Progenitor cell of endocrine pancreas (in vitro differentiated cells): ENCODE measurements at regions not wholly inside any gene's neighbourhood (a gene's known extent, or its start where the extent isn't known, plus 50 kb on each side); places are given as distances from the start of the nearest gene placed in this dataset.

Source experiments
- DNase-seq: peaks from one replicate; pipeline ENCODE4 v3.0.0; 2021; ENCODE audit warnings: low spot score; ENCODE audit not compliant: unreplicated experiment
- H3K27ac Mint-ChIP-seq: 2 replicates; pipeline ENCODE4 v1.8.0; 2021; ENCODE audit warnings: mild to moderate bottlenecking, moderate library complexity, mixed read lengths
- H3K27me3 Mint-ChIP-seq: 2 replicates; pipeline ENCODE4 v1.8.0; 2021; ENCODE audit warnings: mixed read lengths
- H3K36me3 Mint-ChIP-seq: 2 replicates; pipeline ENCODE4 v1.8.0; 2022; ENCODE audit warnings: mixed read lengths; ENCODE audit not compliant: insufficient read depth
- H3K4me1 Mint-ChIP-seq: 2 replicates; pipeline ENCODE4 v1.8.0; 2021; ENCODE audit warnings: low read depth, mixed read lengths
- H3K4me3 Mint-ChIP-seq: 2 replicates; pipeline ENCODE4 v1.8.0; 2021; ENCODE audit warnings: low read depth, mild to moderate bottlenecking, moderate library complexity, mixed read lengths
- H3K9me3 Mint-ChIP-seq: 2 replicates; pipeline ENCODE4 v1.8.0; 2021; ENCODE audit warnings: low read depth, mixed read lengths
- TF ChIP-seq, protein P1 (sequence below): fragments of 200-600 bp; sonication (generic); IDR thresholded peaks from one replicate; pipeline ENCODE4 v1.5.0; 2021; ENCODE audit warnings: antibody characterized with exemption, mild to moderate bottlenecking; ENCODE audit not compliant: unreplicated experiment

DNA sequence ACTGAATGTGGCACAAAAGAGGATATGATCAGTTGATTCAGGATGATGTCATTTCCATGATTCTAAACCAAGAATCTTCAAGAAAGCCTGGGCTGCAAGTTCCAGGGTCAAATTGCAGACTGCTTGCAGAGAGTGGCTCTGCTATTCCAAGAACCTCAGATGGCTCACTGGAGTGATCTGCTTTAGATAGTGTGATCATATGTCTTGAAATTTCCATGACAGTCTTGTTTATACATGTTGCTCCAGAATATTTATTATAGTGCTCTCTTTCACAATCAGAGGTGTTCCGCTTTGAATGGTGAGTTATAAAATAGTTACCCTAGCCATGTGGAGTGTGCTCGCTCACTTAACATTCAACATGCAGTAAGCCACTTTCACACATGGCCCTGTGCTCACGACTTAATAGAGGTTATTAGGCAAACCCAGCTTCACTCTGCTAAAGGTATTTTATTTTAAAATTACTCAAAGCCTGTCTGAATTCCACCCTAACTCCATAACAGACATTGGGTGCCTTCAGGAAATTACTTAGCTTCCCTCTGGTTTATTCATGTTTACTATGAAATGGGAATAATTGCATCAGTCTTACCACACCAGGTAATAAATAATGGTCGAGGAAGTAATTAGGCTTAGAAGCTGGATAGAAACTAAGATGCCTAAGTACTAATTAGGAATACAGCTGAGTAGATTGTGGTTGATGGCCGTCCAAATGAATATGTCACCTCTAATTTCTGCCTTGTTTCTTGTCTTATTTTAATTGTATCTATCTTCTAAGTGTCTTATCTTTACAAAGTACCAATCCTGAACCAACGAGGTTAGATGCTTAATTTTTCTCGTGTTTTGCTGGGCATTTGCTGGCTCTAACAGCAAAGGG is 187.9 kb downstream of the ETS1 start:
- H3K27me3 Mint-ChIP-seq, result peaks cover 10% of the 10 kb centered on the region
- H3K36me3 Mint-ChIP-seq, result no peaks in the 10 kb centered on the region
- TF ChIP-seq, protein P1, sequence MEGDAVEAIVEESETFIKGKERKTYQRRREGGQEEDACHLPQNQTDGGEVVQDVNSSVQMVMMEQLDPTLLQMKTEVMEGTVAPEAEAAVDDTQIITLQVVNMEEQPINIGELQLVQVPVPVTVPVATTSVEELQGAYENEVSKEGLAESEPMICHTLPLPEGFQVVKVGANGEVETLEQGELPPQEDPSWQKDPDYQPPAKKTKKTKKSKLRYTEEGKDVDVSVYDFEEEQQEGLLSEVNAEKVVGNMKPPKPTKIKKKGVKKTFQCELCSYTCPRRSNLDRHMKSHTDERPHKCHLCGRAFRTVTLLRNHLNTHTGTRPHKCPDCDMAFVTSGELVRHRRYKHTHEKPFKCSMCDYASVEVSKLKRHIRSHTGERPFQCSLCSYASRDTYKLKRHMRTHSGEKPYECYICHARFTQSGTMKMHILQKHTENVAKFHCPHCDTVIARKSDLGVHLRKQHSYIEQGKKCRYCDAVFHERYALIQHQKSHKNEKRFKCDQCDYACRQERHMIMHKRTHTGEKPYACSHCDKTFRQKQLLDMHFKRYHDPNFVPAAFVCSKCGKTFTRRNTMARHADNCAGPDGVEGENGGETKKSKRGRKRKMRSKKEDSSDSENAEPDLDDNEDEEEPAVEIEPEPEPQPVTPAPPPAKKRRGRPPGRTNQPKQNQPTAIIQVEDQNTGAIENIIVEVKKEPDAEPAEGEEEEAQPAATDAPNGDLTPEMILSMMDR, result no peak
- no peak for DNase-seq
- H3K4me1 Mint-ChIP-seq, result no peaks in the 10 kb centered on the region
- H3K27ac Mint-ChIP-seq, result no peak overlapping the region
- H3K9me3 Mint-ChIP-seq, result no peaks in the 10 kb centered on the region
- no peak overlapping the region for H3K4me3 Mint-ChIP-seq

- no peaks in the 10 kb centered on the region for H3K36me3 Mint-ChIP-seq
- TF ChIP-seq, protein P1, result no peak
- peaks cover 7% of the 10 kb centered on the region for H3K27me3 Mint-ChIP-seq
- H3K4me1 Mint-ChIP-seq, result no peaks in the 10 kb centered on the region
- H3K4me3 Mint-ChIP-seq, result no peak overlapping the region
- DNase-seq, result no peak
- no peak overlapping the region for H3K27ac Mint-ChIP-seq
- no peaks in the 10 kb centered on the region for H3K9me3 Mint-ChIP-seq
Observed at GRCh38 chr11:128398517-128399250, 188.7 kb downstream of the ETS1 start.

- Mint-ChIP-seq H3K36me3 (no peaks in the 10 kb centered on the region), H3K4me1 (no peaks in the 10 kb centered on the region), H3K9me3 (no peaks in the 10 kb centered on the region), H3K27me3 (peaks cover 7% of the 10 kb centered on the region), H3K27ac (no peak overlapping the region), H3K4me3 (no peak overlapping the region)
- DNase-seq, result no peak
- TF ChIP-seq, protein P1, result no peak
Observed at GRCh38 chr11:128397362-128397761, 190.0 kb downstream of the ETS1 start.

DNA sequence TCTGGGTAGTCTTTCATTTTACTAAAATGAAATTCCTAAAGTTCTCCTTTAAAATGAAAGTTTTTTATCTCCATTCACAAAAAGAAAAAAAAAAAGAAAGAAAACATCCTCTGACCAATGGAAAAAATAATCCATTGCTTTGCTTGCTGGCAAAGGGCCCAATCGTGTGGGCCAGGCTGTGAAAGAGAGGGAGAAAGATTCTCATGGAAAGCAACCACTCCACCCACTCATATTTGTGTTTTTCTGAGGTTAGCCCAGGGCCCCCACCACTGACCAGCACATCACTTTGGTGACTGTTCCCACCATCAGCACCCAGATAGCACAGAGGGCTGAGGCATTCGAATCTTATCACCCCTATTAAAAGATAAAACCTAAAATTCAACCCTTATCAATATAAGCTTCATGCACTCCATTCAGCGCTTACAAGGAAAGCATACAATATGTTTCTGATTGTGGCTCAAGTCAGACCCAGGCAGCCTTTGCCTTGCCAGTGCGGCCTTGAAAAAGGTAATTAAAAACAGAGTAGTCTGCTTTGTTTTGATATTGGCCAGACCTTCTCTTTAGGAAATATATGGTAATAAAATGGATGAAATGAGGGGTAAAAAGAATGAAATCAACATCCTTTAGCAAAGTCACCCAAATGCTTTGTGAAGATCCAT is 192.8 kb downstream of the ETS1 start:
- Mint-ChIP-seq H3K9me3 (no peaks in the 10 kb centered on the region), H3K4me3 (no peak overlapping the region), H3K36me3 (no peaks in the 10 kb centered on the region), H3K4me1 (peaks cover 2% of the 10 kb centered on the region), H3K27me3 (peaks cover 7% of the 10 kb centered on the region), H3K27ac (no peak overlapping the region)
- no peak for DNase-seq
- TF ChIP-seq, protein P1, result no peak

DNA sequence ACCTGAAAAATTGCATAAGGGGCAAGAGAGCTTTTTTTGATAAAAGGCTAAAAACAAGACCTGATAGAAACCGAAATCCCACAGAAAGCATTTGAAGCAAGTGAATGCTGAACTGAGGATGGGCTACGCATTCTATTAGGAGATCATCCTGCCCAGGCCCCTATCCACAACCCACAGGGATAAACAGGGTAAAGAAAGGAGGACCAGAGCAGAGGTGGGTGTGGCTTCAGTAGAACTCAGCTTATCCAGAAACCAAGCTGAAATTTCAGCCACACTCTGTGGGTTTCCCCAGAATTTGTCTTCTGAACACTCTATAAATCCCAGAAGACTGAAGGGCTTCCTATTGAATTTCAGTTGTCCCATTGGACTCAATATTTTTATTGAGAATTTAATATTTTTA is 195.1 kb downstream of the ETS1 start:
- Mint-ChIP-seq H3K9me3 (no peaks in the 10 kb centered on the region), H3K36me3 (no peaks in the 10 kb centered on the region), H3K4me1 (peaks cover 13% of the 10 kb centered on the region), H3K4me3 (no peak overlapping the region), H3K27me3 (peaks cover 3% of the 10 kb centered on the region), H3K27ac (no peak overlapping the region)
- DNase-seq, result no peak
- TF ChIP-seq, protein P1, result no peak
